Stimulated activated memory B cell treated with anti-CD40 and anti-IgM and Interleukin-4, amounts not matched to agents 10 μg/mL and 1 μg/mL and 100 μg/mL, for 72 hours (primary cell): ENCODE measurements at regions not wholly inside any gene's neighbourhood (a gene's known extent, or its start where the extent isn't known, plus 50 kb on each side); places are given as distances from the start of the nearest gene placed in this dataset.
"Not testable (repeated sequence)": the region's sequence is repeated elsewhere in the genome, so short reads cannot be mapped to it uniquely, and the experiment has no call there.

ENCODE experiments used
- ATAC-seq: fragments of 150-1000 bp; cut with Tn5 transposase; 2 replicates; pipeline ENCODE4 v1.10.0; 2021
- H3K27ac Mint-ChIP-seq: one replicate; pipeline ENCODE4 v1.8.0; 2022; ENCODE audit warnings: mild to moderate bottlenecking, mixed read lengths
- H3K27me3 Mint-ChIP-seq: one replicate; pipeline ENCODE4 v1.8.0; 2022; ENCODE audit warnings: mixed read lengths
- H3K36me3 Mint-ChIP-seq: one replicate; pipeline ENCODE4 v1.8.0; 2022; ENCODE audit warnings: mixed read lengths
- H3K4me1 Mint-ChIP-seq: one replicate; pipeline ENCODE4 v1.8.0; 2022; ENCODE audit warnings: mixed read lengths
- H3K4me3 Mint-ChIP-seq: one replicate; pipeline ENCODE4 v1.8.0; 2022; ENCODE audit warnings: mild to moderate bottlenecking, moderate library complexity, mixed read lengths
- H3K9me3 Mint-ChIP-seq: one replicate; pipeline ENCODE4 v1.8.0; 2022; ENCODE audit warnings: mixed read lengths

DNA sequence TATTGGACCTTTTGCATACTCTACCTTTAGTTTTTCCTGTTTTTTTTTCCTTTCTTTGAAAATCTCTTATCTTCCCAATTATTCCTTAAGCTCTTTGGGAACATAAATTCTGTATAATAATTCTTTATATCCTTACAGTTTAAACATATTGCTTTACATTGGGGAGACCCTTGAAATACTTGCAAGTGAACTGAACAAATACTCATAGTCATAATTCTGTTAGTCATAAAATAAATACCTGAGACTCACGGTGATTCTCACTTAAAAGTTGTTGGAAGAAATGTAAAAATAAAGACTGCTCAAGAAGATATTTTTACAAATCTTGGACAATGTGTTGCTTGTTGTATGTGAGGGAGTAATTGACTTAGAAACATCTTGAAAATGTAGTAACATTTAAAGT lies 515.2 kb upstream of the POT1 start:
- Mint-ChIP-seq H3K4me3 (no peak overlapping the region), H3K27me3 (no peaks in the 10 kb centered on the region), H3K27ac (no peak overlapping the region), H3K36me3 (no peaks in the 10 kb centered on the region), H3K4me1 (no peaks in the 10 kb centered on the region), H3K9me3 (peaks cover 6% of the 10 kb centered on the region)
- ATAC-seq, result no peak

DNA sequence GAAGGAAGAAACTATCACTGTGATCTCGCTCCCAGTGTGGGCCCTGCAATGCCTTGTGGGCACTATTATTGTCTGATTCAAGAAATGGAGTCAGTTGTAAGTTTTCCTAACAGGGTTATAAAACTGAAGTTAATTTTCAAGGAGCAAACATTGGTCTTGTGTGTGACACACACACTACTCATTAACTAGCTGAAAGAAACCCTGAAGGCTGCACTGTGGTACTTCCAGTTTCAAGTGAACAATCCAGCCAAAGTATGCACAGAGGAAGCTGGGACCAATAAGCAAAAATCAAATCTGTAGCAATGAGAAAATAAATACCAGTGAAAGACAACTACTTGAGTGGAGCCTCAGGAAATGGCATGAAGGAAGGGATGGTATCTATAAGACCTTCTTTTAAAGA lies 506.6 kb upstream of the POT1 start:
- Mint-ChIP-seq H3K27me3 (no peaks in the 10 kb centered on the region), H3K27ac (no peak overlapping the region), H3K36me3 (no peaks in the 10 kb centered on the region), H3K9me3 (no peaks in the 10 kb centered on the region), H3K4me3 (no peak overlapping the region), H3K4me1 (no peaks in the 10 kb centered on the region)
- ATAC-seq, result no peak

DNA sequence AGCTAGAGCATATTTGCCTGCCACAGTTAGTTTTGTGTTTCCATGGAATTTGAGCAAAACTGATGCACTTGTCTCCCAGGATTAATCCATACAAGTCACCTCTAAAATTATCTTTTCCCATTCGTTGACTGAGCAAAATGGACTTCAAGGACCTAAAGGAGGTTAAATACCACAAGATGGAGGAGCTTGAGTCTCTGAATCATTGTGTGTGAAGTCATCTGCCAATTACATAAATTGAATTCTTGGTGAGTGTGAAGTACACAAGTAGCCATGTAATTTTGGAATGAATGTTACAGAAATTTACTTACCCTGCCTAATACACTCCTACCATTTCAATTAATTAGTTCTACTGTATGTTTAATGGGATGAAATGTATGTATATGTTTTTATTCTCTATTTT lies 501.7 kb upstream of the POT1 start:
- Mint-ChIP-seq H3K27me3 (no peaks in the 10 kb centered on the region), H3K4me3 (no peak overlapping the region), H3K36me3 (no peaks in the 10 kb centered on the region), H3K27ac (no peak overlapping the region), H3K4me1 (no peaks in the 10 kb centered on the region), H3K9me3 (no peaks in the 10 kb centered on the region)
- ATAC-seq, result no peak

DNA sequence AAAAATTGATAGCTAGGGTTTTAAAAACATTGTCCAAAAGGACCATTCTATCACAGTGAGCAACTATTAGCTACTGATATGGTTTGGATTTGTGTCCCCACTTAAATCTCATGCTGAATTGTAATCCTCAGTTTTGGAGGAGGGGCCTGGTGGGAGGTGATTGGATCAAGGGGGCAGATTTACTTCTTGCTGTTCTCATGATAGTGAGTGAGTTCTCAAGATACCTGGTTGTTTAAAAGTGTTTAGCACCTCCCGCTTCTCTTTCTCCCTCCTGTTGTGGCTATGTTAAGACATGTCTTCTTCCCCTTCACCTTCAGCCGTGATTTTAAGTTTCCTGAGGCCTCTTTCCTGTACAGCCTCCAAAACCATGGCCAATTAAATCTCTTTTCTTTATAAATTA lies 500.4 kb upstream of the POT1 start:
- no peak for ATAC-seq
- no peak overlapping the region for H3K27ac Mint-ChIP-seq
- H3K27me3 Mint-ChIP-seq, result no peaks in the 10 kb centered on the region
- no peaks in the 10 kb centered on the region for H3K4me1 Mint-ChIP-seq
- H3K9me3 Mint-ChIP-seq, result no peaks in the 10 kb centered on the region
- H3K36me3 Mint-ChIP-seq, result no peaks in the 10 kb centered on the region
- no peak overlapping the region for H3K4me3 Mint-ChIP-seq

DNA sequence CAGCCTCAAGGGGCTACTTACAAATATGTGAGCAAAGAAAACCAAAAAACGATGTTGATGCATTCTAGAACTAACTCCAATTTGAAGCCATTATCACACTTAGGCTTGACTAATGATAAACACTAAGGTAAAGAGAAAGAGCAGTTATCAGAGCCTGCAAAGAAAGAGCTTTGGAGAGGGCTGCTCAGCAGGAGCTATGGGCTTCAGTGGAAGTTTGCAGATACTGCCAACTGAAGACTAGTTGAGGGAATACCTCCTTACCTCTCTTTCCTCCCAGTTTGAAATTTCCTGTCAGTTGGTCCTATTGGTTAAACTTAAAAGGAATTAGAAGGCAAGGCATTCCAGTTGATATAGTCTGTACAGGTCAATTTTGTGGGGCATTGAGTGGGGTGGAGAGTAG lies 498.1 kb upstream of the POT1 start:
- ATAC-seq, result no peak
- no peaks in the 10 kb centered on the region for H3K4me1 Mint-ChIP-seq
- H3K27me3 Mint-ChIP-seq, result no peaks in the 10 kb centered on the region
- no peaks in the 10 kb centered on the region for H3K36me3 Mint-ChIP-seq
- H3K4me3 Mint-ChIP-seq, result no peak overlapping the region
- no peaks in the 10 kb centered on the region for H3K9me3 Mint-ChIP-seq
- no peak overlapping the region for H3K27ac Mint-ChIP-seq

DNA sequence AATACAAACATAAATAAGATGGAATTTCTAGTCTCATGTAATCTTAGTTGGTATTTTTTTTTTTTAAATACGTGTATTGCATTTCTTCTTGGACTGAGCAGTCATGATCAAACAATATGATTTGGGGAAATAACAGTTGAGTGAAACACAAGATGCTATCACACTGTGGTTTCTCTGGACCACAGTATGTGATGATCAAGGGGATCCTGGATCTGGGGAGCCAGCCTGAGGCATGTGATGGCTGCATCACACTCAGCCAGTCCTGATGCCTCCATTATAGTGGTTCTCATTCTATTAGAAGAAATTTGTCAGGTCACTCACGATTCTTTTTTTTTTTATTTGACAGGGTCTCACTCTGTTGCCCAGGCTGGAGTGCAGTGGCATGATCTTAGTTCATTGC lies 495.9 kb upstream of the POT1 start:
- no peaks in the 10 kb centered on the region for H3K27me3 Mint-ChIP-seq
- no peaks in the 10 kb centered on the region for H3K9me3 Mint-ChIP-seq
- H3K27ac Mint-ChIP-seq, result no peak overlapping the region
- no peaks in the 10 kb centered on the region for H3K36me3 Mint-ChIP-seq
- ATAC-seq, result no peak
- H3K4me3 Mint-ChIP-seq, result no peak overlapping the region
- H3K4me1 Mint-ChIP-seq, result no peaks in the 10 kb centered on the region

DNA sequence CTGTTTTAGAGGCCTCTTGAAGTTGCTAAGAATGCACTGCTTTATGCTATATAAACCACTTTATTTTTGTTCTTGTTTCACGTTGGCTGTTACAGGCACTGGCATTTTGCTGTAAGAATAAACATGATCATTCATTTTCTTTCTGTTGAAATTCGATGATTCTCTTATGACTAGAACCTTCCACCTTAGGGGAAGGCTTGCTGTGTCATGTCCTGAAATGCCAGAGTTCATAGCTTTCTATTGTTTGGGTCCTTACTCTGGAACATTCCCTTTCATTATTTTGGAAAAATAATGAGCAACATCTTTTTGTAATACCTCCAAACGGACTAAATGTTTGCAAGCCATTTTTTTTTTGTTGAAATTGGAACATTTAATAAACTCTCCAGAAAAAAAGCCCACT lies 495.1 kb upstream of the POT1 start:
- Mint-ChIP-seq H3K4me1 (no peaks in the 10 kb centered on the region), H3K27ac (no peak overlapping the region), H3K9me3 (peaks cover 3% of the 10 kb centered on the region), H3K36me3 (no peaks in the 10 kb centered on the region), H3K4me3 (no peak overlapping the region), H3K27me3 (no peaks in the 10 kb centered on the region)
- ATAC-seq, result no peak

DNA sequence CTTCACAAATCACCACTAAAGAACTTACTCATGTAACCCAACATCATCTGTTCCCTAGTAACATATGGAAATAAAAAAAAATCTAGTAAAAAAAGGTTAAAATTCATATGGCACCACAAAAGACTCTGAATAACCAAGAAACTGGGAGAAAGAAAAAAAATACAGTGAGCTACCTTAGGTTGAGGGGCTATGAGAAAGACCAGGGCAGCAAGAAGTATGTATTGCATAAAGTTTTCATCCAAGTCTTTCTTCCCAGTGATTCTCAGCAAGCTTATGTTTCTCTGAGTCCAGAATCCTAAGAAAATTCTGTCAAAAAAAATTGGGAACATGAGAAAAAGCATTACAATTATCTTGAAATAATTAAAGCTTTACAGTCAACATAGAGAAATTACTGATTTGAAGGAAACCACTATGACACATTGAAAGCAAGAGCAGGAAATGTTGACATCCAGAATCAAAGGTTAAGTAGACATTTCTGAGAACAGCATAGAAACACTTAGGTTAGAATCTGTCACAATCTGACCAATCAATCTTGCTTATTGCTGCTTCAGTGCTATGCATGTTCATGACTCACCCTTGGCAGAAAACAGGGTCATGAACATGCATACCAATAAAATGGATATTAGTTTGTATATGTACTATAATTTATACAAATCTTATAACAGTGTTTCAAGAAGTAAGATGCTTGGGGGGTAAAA lies 494.0 kb upstream of the POT1 start:
- peaks cover 5% of the 10 kb centered on the region for H3K9me3 Mint-ChIP-seq
- H3K4me3 Mint-ChIP-seq, result no peak overlapping the region
- H3K27ac Mint-ChIP-seq, result no peak overlapping the region
- ATAC-seq, result no peak
- H3K36me3 Mint-ChIP-seq, result no peaks in the 10 kb centered on the region
- no peaks in the 10 kb centered on the region for H3K27me3 Mint-ChIP-seq
- H3K4me1 Mint-ChIP-seq, result no peaks in the 10 kb centered on the region

DNA sequence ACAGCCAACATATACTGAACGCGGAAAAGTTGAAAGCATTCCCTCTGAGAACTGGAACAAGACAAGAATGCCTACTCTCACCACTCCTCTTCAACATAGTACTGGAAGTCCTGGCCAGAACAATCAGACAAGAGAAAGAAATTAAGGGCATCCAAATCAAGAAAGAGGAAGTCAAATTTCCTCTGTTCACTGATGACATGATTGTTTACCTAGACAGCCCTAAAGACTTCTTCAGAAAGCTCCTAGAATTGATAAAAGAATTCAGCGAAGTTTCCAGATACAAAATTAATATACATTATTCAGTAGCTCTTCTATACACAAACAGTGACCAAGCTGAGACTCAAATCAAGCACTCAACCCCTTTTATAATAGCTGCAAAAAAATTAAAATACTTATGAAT lies 491.8 kb upstream of the POT1 start:
- H3K27ac Mint-ChIP-seq, H3K4me1 Mint-ChIP-seq, H3K4me3 Mint-ChIP-seq: not testable (repeated sequence)

DNA sequence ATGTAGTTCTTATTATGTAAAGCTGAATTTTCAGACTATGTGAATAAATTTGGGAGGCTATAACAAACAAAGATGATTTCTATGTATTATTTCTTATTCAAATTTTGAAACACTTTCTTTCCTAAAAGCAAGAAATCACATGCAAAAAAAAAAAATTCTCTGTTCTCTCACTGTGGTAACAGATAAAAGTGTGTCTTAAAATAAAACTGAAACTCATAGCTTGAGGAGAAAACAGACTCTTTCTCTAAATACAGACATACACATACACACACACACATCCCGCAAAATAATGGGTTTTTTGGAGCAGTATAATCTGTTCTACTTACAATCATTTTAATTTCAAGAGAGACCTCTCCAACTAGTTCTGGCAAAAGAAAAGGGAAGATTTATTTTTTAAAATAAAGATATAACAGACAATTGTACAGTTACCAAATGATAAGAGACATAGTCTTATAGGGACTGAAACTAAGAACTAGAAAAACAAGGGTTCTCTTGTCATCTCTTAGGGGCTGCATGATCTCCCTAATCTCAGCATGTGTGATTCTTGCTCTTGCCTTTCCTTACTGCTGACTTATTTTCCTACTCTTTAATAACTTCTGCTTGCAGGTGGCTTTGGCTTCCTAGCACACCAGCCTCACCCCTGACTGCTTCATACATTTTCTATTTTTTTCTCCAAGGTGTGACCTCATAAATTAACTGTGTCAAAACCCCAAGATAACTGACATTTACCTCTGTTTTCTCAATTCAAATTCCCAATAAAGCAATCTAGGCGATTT lies 483.5 kb upstream of the POT1 start:
- Mint-ChIP-seq H3K9me3 (peaks cover 12% of the 10 kb centered on the region), H3K4me3 (no peak overlapping the region), H3K27ac (no peak overlapping the region), H3K36me3 (no peaks in the 10 kb centered on the region), H3K4me1 (no peaks in the 10 kb centered on the region), H3K27me3 (no peaks in the 10 kb centered on the region)
- no peak for ATAC-seq

More for the DNA sequence above, 491.8 kb upstream of the POT1 start:
- not testable (repeated sequence) for ATAC-seq, H3K36me3 Mint-ChIP-seq, H3K27me3 Mint-ChIP-seq
- peaks cover 12% of the 10 kb centered on the region for H3K9me3 Mint-ChIP-seq

DNA sequence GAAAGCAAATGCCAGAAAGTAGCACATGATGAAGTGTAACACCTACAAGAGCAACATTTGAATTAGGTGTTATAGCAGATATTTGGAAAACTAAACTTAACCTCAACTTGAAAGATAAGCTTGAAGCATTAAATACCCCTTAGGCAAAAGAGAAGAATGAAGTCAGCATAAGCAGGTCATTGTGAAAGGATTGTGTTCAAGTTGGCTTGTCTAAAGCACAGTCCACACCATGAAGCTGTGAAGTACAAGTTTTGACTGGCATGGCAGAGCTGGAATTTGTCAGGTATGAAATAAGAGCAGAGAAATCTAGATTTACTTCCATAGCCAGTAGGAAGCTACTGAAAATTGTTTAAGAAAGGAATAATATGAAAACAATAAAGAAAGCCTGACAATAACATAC lies 480.3 kb upstream of the POT1 start:
- Mint-ChIP-seq H3K27me3 (no peaks in the 10 kb centered on the region), H3K27ac (no peak overlapping the region), H3K4me3 (no peak overlapping the region), H3K9me3 (peaks cover 3% of the 10 kb centered on the region), H3K4me1 (no peaks in the 10 kb centered on the region), H3K36me3 (no peaks in the 10 kb centered on the region)
- no peak for ATAC-seq

DNA sequence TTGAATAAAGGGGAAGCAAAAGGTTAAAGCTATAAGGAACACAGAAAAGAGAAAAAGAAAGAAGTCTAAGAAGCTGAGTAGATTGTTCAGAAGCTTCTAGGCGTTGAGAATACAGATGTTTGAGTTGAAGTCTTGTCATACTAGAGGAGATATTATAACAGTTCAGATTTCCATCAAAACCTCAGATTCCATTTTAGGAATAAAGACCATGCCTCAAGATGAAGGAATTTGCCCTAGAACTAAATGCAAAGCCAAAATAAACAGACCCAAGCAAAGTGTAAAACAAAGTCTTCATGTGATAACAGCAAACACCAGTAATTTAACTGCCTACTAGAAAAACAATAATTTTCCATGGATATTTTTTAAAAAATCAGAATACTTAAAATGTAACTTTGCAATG lies 476.5 kb upstream of the POT1 start:
- Mint-ChIP-seq H3K4me1 (no peaks in the 10 kb centered on the region), H3K9me3 (peaks cover 2% of the 10 kb centered on the region), H3K36me3 (no peaks in the 10 kb centered on the region), H3K27ac (no peak overlapping the region), H3K4me3 (no peak overlapping the region), H3K27me3 (no peaks in the 10 kb centered on the region)
- ATAC-seq, result no peak

DNA sequence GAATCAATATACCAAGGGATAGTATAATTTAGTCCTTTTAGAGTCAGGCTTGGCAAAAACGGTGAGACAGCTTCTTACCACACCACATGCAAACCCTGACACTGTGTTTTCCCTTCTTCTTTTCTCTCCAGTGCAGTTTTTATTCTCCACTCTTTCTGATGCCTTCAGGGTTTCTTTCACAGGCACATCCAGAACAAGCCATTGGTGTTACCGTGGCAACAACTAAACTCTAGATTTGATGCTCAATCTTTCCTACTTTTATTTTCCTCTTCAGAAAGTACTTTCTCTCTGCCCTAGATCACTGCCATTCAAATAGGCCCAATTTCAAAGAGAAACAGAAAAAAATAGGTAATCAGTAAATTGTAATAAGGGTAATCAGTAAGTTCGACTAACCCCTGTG lies 469.8 kb upstream of the POT1 start:
- Mint-ChIP-seq H3K36me3 (no peaks in the 10 kb centered on the region), H3K4me3 (no peak overlapping the region), H3K27ac (no peak overlapping the region), H3K4me1 (no peaks in the 10 kb centered on the region), H3K9me3 (peaks cover 2% of the 10 kb centered on the region), H3K27me3 (no peaks in the 10 kb centered on the region)
- ATAC-seq, result no peak

DNA sequence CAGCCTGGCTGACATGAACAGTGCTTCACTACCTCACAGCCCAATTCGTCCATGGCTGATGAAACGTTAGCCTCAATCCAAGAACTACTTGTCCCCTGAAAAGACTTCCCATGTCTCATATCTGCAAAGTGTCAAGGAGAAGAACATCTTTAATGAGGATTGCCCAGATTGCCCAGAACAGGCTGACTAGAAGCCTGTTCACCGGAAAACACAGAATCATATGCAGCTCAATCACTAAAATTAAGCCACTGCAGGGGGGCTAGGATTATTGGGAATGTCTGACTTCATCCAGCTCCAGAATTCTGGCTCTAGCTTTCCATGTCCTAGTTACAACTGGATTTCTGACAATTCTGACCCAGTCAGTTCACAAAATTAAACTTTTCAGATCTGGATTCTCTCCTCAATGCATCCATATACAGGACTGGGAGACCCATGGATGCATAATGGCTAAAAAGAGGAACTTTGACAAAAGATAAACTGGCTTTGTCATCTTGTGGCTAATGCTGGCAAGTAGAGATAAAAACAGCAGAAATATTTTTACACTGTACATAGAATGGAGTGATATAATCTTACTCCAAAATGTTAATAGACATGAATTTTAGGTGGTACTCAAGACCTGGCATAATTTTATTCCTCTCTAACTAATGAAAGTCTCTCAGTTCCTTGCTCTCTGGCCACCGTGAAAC lies 467.0 kb upstream of the POT1 start:
- Mint-ChIP-seq H3K4me1 (no peaks in the 10 kb centered on the region), H3K4me3 (no peak overlapping the region), H3K36me3 (no peaks in the 10 kb centered on the region), H3K9me3 (peaks cover 2% of the 10 kb centered on the region), H3K27me3 (no peaks in the 10 kb centered on the region), H3K27ac (no peak overlapping the region)
- ATAC-seq, result no peak

DNA sequence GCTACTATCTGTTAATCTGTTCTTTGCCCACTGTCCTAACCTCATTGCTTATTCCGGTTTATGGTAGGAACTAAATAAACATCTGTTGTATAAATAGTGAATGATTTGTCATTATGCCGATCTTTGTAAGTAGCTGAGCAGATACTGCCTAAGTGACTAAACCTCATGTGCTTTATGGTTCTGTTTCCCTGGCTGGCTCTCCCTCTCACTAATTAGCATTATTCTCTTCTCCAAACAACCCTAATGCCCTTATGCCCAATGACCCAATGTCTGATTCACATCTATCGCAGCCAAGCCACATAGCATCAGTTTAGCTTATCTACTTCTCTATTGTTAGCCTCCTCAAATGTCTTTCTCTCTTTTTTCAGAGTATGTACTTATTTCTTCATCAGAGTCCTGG lies 462.3 kb upstream of the POT1 start:
- Mint-ChIP-seq H3K4me1 (no peaks in the 10 kb centered on the region), H3K9me3 (peaks cover 5% of the 10 kb centered on the region)

DNA sequence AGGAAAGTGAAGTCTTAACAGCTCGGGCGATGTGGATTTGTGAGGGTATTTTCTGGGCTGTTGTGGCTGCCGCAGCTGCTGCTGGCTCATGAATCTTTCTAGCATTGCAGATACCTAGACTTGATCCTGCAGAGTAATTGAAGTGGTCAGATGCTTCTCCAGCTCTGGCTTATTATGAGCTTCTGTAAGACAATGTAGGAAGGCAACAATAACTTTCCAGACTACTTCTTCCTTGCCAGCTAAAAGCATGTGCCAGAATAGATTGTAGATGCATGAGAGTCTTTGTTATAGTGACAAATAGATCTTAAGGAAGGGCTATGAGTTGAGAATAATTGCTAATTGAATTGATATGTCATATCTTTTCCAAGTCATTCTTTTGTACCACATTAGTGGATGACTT lies 461.4 kb upstream of the POT1 start:
- ATAC-seq, result no peak
- H3K4me1 Mint-ChIP-seq, result no peaks in the 10 kb centered on the region
- no peak overlapping the region for H3K4me3 Mint-ChIP-seq
- H3K27ac Mint-ChIP-seq, result no peak overlapping the region
- H3K36me3 Mint-ChIP-seq, result no peaks in the 10 kb centered on the region
- H3K9me3 Mint-ChIP-seq, result peaks cover 5% of the 10 kb centered on the region
- H3K27me3 Mint-ChIP-seq, result no peaks in the 10 kb centered on the region

More for the DNA sequence above, 462.3 kb upstream of the POT1 start:
- Mint-ChIP-seq H3K27me3 (no peaks in the 10 kb centered on the region), H3K4me3 (no peak overlapping the region), H3K27ac (no peak overlapping the region), H3K36me3 (no peaks in the 10 kb centered on the region)
- ATAC-seq, result no peak
